HepG2 (cell line): ENCODE measurements at regions not wholly inside any gene's neighbourhood (a gene's known extent, or its start where the extent isn't known, plus 50 kb on each side); places are given as distances from the start of the nearest gene placed in this dataset.

Experiments
- ATAC-seq: fragments of 200-7000 bp; cut with Tn5 transposase; 3 replicates; pipeline ENCODE4 v1.9.1; 2020; ENCODE audit warnings: mild to moderate bottlenecking, moderate library complexity
- BruUV-seq: library from RNA; stranded (reverse); fragments of 400-500 nt; replicated peaks from 2 replicates; lab custom pipeline; 2021; lab: Mats Ljungman, UMichigan
- CTCF ChIA-PET: fragments of 300-600 bp; formaldehyde crosslinking; extraction: SDS; loops from one replicate; lab custom pipeline; 2021; ENCODE audit warnings: low total read pairs, inconsistent platforms, low intra/inter-chr PET ratio; lab: Yijun Ruan, JAX
- POLR2A ChIA-PET: fragments of 350-600 bp; sonication (Branson Sonifier 250); formaldehyde crosslinking; loops from one replicate; lab custom pipeline; 2020; ENCODE audit warnings: antibody characterized with exemption, inconsistent platforms; lab: Yijun Ruan, JAX
- DNase-seq: peaks from one replicate; pipeline ENCODE4 v3.0.0-alpha.2; 2015; ENCODE audit warnings: low spot score
- FAIRE-seq: peaks from 3 replicates; lab custom pipeline; 2011; peaks lifted over from hg19 to GRCh38; lab: Jason Lieb, UNC
- H2AFZ ChIP-seq: one replicate; pipeline ENCODE4 v1.6.1; 2011; ENCODE audit warnings: low read length, inconsistent platforms
- H3K27ac ChIP-seq: fragments of 300-600 bp; 3 replicates; pipeline ENCODE4 v1.8.0; 2011; ENCODE audit warnings: mixed run types, mild to moderate bottlenecking, mixed read lengths, low read length, inconsistent platforms; ENCODE audit not compliant: insufficient read depth; ENCODE audit errors: extremely low read length
- H3K27me3 ChIP-seq, 2 experiments: fragments of 200-600 bp in 1 of 2; 2 replicates in 1 of 2; 3 replicates in 1 of 2; pipeline versions ENCODE4 v1.6.0 to v1.8.0; 2011; ENCODE audit warnings: low read length in 2 of 2, mild to moderate bottlenecking in 2 of 2, moderate library complexity in 2 of 2, inconsistent platforms in 1 of 2; ENCODE audit not compliant: insufficient read depth in 2 of 2, control insufficient read depth in 1 of 2
- H3K36me3 ChIP-seq, 2 experiments: fragments of 200-600 bp in 1 of 2; replicated peaks in 1 of 2; 2 replicates in 1 of 2; 3 replicates in 1 of 2; pipeline versions ENCODE4 v1.5.1 to v1.8.0; 2011; ENCODE audit warnings: low read length in 2 of 2, inconsistent platforms in 1 of 2; ENCODE audit not compliant: insufficient read depth in 2 of 2, control insufficient read depth in 1 of 2
- H3K4me1 ChIP-seq: 2 replicates; pipeline ENCODE4 v1.5.1; 2012; ENCODE audit warnings: low read length, inconsistent platforms; ENCODE audit not compliant: insufficient read depth
- H3K4me2 ChIP-seq: 2 replicates; pipeline ENCODE4 v1.6.0; 2011; ENCODE audit warnings: low read depth, low read length, inconsistent platforms
- H3K4me3 ChIP-seq, 3 experiments: fragments of 200-600 bp in 1 of 3; sonication (generic), shearing (Covaris generic) in 1 of 3; replicated peaks in 1 of 3; 2 replicates each; pipeline ENCODE4 v1.5.1; 2011 to 2016; ENCODE audit warnings: low read length in 3 of 3, inconsistent platforms in 2 of 3, low read depth in 2 of 3, mild to moderate bottlenecking in 2 of 3, control low read depth in 1 of 3, mixed read lengths in 1 of 3; ENCODE audit not compliant: insufficient read depth in 1 of 3
- H3K79me2 ChIP-seq: one replicate; pipeline ENCODE4 v1.6.1; 2011; ENCODE audit warnings: low read length, inconsistent platforms; ENCODE audit not compliant: insufficient read depth
- H3K9ac ChIP-seq: 2 replicates; pipeline ENCODE4 v1.6.0; 2011; ENCODE audit warnings: mild to moderate bottlenecking, low read depth, low read length, inconsistent platforms; ENCODE audit not compliant: insufficient read depth
- H3K9me3 ChIP-seq: 2 replicates; pipeline ENCODE4 v1.5.1; 2012; ENCODE audit warnings: mild to moderate bottlenecking, low read length
- H4K20me1 ChIP-seq: 2 replicates; pipeline ENCODE4 v1.6.0; 2011; ENCODE audit warnings: inconsistent platforms, mild to moderate bottlenecking, low read length, moderate library complexity; ENCODE audit not compliant: insufficient read depth
- ELF1 ChIP-seq: sonication (generic); formaldehyde crosslinking; IDR thresholded peaks from 2 replicates; pipeline ENCODE4 v1.4.0; 2020; ENCODE audit warnings: missing genetic modification reagents
- GABPA ChIP-seq, 2 experiments: IDR thresholded peaks; 2 replicates each; pipeline ENCODE4 v1.6.1; 2011 to 2016; ENCODE audit warnings: low read depth in 2 of 2, low read length in 1 of 2, missing biosample characterization in 1 of 2, missing genetic modification characterization in 1 of 2
- GABPB1 ChIP-seq: IDR thresholded peaks from 2 replicates; pipeline ENCODE4 v1.6.1; 2016; ENCODE audit warnings: mild to moderate bottlenecking, missing genetic modification reagents, moderate library complexity, missing compliant biosample characterization
- KAT2B ChIP-seq: fragments of 150-350 bp; IDR thresholded peaks from 2 replicates; pipeline ENCODE4 v1.6.1; 2014; ENCODE audit warnings: low read depth, low read length, borderline replicate concordance
- KMT2B ChIP-seq: IDR thresholded peaks from 2 replicates; pipeline ENCODE4 v1.6.1; 2016; ENCODE audit warnings: missing genetic modification reagents, missing compliant biosample characterization
- ZNF121 ChIP-seq: sonication (generic); formaldehyde crosslinking; IDR thresholded peaks from 2 replicates; pipeline ENCODE4 v1.5.0; 2020; ENCODE audit warnings: mild to moderate bottlenecking, missing genetic modification reagents
- ZNF230 ChIP-seq: sonication (generic); formaldehyde crosslinking; IDR thresholded peaks from 2 replicates; pipeline ENCODE4 v1.4.0; 2020; ENCODE audit warnings: mild to moderate bottlenecking, missing genetic modification reagents
- ZSCAN20 ChIP-seq: sonication (generic); formaldehyde crosslinking; IDR thresholded peaks from 2 replicates; pipeline ENCODE4 v1.4.0; 2020; ENCODE audit warnings: missing genetic modification reagents, mild to moderate bottlenecking, borderline replicate concordance
- ZZZ3 ChIP-seq: sonication (generic); formaldehyde crosslinking; IDR thresholded peaks from 2 replicates; pipeline ENCODE4 v1.4.0; 2020; ENCODE audit warnings: missing genetic modification reagents, mild to moderate bottlenecking, borderline replicate concordance
- WGBS: methylation state at CpG from one replicate; pipeline ENCODE4 v1.1.6; 2017; ENCODE audit warnings: low lambda C conversion rate; 5-methylcytosine and 5-hydroxymethylcytosine counted together
- in situ Hi-C: cut with HindIII; loops from 2 replicates; pipeline ENCODE4 v1.10.0; 2017; ENCODE audit warnings: low pct_unique_long_range_greater_than_20kb; ENCODE audit not compliant: extremely low pct_ligation_motif_present
- intact Hi-C: fragments of 100-400 bp; cut with micrococcal nuclease; formaldehyde crosslinking; loops from one replicate; pipeline ENCODE4 v1.10.0; 2022; ENCODE audit not compliant: unreplicated experiment
- TF ChIP-seq, protein P1 (sequence below): sonication (generic); formaldehyde crosslinking; conservative IDR thresholded peaks from 2 replicates; pipeline ENCODE4 v1.8.1; 2023; ENCODE audit warnings: missing genetic modification reagents
- TF ChIP-seq, protein P2 (sequence below): sonication (generic); formaldehyde crosslinking; conservative IDR thresholded peaks from 2 replicates; pipeline ENCODE4 v1.4.0; 2020; ENCODE audit warnings: mild to moderate bottlenecking, missing genetic modification reagents, moderate library complexity

DNA sequence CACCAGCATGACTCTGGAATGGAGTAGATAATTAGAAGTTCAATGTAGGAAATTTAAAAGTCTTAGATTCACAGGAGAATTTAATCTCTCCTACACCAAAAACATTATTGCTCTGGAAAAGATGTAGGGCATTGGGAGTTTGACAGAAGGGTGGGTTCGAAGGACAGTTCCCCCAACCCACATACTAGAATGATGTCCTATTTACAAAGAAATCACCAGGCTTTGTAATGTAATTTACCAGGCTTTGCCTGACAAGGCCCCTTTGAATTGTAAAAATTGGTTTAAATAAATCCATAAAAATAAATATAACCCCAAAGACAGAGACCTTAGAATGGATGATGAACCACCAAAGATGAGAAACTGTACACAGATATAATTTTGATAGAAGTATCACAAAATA is 399.2 kb upstream of the GRID2 start:
- no peak overlapping the region for H3K9ac ChIP-seq
- H3K36me3 ChIP-seq = no peaks in the 10 kb centered on the region
- H4K20me1 ChIP-seq = no peaks in the 10 kb centered on the region
- H3K4me1 ChIP-seq = no peaks in the 10 kb centered on the region
- no peak for ATAC-seq
- DNase-seq = no peak
- no peak for FAIRE-seq
- intact Hi-C loops (no loop called here), in situ Hi-C loops (no loop called here)
- H3K27me3 ChIP-seq = no peaks in the 10 kb centered on the region
- no peak overlapping the region for H3K4me2 ChIP-seq
- H2AFZ ChIP-seq = no peak overlapping the region
- ChIA-PET POLR2A (no interaction called here), CTCF (no interaction called here)
- H3K79me2 ChIP-seq = no peaks in the 10 kb centered on the region
- BruUV-seq = no TSS peak
- H3K4me3 ChIP-seq = no peak overlapping the region
- H3K9me3 ChIP-seq = no peaks in the 10 kb centered on the region
- TF ChIP-seq ZSCAN20 (CRISPR knock-in tag) = no peak
- TF ChIP-seq ZZZ3 (CRISPR knock-in tag) = no peak
- TF ChIP-seq KMT2B (CRISPR knock-in tag) = no peak
- TF ChIP-seq KAT2B = no peak
- no peak for TF ChIP-seq GABPA (IDR thresholded peaks at IDR 0.05; ENCODE audit: low read depth, low read length)
- TF ChIP-seq GABPA (CRISPR knock-in tag; IDR thresholded peaks at IDR 0.05; ENCODE audit: low read depth) = no peak
- no peak for TF ChIP-seq ELF1
- TF ChIP-seq, protein P1, sequence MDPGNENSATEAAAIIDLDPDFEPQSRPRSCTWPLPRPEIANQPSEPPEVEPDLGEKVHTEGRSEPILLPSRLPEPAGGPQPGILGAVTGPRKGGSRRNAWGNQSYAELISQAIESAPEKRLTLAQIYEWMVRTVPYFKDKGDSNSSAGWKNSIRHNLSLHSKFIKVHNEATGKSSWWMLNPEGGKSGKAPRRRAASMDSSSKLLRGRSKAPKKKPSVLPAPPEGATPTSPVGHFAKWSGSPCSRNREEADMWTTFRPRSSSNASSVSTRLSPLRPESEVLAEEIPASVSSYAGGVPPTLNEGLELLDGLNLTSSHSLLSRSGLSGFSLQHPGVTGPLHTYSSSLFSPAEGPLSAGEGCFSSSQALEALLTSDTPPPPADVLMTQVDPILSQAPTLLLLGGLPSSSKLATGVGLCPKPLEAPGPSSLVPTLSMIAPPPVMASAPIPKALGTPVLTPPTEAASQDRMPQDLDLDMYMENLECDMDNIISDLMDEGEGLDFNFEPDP (CRISPR knock-in tag) = no peak
- TF ChIP-seq, protein P2, sequence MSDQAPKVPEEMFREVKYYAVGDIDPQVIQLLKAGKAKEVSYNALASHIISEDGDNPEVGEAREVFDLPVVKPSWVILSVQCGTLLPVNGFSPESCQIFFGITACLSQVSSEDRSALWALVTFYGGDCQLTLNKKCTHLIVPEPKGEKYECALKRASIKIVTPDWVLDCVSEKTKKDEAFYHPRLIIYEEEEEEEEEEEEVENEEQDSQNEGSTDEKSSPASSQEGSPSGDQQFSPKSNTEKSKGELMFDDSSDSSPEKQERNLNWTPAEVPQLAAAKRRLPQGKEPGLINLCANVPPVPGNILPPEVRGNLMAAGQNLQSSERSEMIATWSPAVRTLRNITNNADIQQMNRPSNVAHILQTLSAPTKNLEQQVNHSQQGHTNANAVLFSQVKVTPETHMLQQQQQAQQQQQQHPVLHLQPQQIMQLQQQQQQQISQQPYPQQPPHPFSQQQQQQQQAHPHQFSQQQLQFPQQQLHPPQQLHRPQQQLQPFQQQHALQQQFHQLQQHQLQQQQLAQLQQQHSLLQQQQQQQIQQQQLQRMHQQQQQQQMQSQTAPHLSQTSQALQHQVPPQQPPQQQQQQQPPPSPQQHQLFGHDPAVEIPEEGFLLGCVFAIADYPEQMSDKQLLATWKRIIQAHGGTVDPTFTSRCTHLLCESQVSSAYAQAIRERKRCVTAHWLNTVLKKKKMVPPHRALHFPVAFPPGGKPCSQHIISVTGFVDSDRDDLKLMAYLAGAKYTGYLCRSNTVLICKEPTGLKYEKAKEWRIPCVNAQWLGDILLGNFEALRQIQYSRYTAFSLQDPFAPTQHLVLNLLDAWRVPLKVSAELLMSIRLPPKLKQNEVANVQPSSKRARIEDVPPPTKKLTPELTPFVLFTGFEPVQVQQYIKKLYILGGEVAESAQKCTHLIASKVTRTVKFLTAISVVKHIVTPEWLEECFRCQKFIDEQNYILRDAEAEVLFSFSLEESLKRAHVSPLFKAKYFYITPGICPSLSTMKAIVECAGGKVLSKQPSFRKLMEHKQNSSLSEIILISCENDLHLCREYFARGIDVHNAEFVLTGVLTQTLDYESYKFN (CRISPR knock-in tag) = no peak
- no peak for TF ChIP-seq ZNF121
- TF ChIP-seq GABPB1 = no peak
- no peak for TF ChIP-seq ZNF230 (CRISPR knock-in tag)
- 0% methylated on average over 1 of the region's 1 CpG for WGBS
- H3K27ac ChIP-seq = no peak overlapping the region
